Ovary (tissue), 3 donors: ENCODE measurements at regions not wholly inside any gene's neighbourhood (a gene's known extent, or its start where the extent isn't known, plus 50 kb on each side); places are given as distances from the start of the nearest gene placed in this dataset.

Experiments used
- POLR2A ChIP-seq: fragments of 450-650 bp; IDR thresholded peaks from one replicate; pipeline ENCODE4 v1.6.1; 2017; ENCODE audit warnings: antibody characterized with exemption, mild to moderate bottlenecking, moderate library complexity
- TF ChIP-seq, protein P1 (sequence below), 3 donors: fragments of 450-650 bp in 2 of 3; fragments of 200-600 bp in 1 of 3; IDR thresholded peaks; one replicate each; pipeline versions ENCODE4 v1.5.1 to v1.8.0; 2016 to 2022; ENCODE audit warnings: antibody characterized with exemption in 3 of 3, mild to moderate bottlenecking in 1 of 3
- donor health status: DM: no; HTN: no; CAD: no.

DNA sequence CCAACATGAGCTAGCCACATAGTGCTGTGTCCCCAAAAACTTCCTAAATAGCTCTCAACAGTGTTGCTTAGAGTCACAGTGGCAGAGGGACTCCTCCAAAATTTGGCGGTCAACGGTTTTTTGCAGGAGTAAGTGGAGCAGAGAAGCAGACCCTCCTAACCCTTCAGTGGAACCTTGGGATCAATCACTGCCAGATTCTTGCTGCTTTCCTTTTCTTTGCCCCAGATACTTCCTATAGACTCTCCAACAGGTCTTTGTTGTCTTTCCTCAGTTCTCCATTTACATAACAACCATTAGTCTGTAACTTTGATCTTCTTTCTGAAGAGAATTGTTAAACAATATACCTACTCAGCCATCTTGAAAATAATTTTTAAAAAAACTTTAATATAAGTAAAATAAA is 556.1 kb downstream of the BRINP3 start:
- TF ChIP-seq, protein P1, sequence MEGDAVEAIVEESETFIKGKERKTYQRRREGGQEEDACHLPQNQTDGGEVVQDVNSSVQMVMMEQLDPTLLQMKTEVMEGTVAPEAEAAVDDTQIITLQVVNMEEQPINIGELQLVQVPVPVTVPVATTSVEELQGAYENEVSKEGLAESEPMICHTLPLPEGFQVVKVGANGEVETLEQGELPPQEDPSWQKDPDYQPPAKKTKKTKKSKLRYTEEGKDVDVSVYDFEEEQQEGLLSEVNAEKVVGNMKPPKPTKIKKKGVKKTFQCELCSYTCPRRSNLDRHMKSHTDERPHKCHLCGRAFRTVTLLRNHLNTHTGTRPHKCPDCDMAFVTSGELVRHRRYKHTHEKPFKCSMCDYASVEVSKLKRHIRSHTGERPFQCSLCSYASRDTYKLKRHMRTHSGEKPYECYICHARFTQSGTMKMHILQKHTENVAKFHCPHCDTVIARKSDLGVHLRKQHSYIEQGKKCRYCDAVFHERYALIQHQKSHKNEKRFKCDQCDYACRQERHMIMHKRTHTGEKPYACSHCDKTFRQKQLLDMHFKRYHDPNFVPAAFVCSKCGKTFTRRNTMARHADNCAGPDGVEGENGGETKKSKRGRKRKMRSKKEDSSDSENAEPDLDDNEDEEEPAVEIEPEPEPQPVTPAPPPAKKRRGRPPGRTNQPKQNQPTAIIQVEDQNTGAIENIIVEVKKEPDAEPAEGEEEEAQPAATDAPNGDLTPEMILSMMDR (IDR thresholded peaks at IDR 0.05) = no peak
- TF ChIP-seq POLR2A = no peak
